ENCODE measurements at regions not wholly inside any gene's neighbourhood (a gene's known extent, or its start where the extent isn't known, plus 50 kb on each side); places are given as distances from the start of the nearest gene placed in this dataset.

DNA sequence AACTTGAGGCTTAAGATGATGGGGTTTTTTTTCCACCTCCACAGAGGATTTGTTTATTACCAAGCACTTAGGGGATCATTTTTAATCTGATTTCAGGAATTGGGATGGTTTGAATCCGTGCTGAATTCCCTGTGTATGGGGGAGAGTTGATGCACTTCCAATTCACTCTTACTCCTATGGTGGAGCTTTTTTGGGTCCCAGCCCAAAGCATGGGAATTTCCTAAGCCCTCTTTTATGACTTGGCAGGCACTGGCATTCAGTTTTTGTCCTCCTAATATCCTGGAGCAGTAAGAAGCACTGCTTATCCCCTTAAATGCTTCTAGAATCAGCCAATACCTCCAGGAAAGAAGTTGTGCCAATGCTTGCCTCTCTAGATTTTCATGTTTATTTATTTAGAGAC lies 78.7 kb downstream of the HYCC1 start:
- no peaks in the 10 kb centered on the region for H3K4me1 ChIP-seq (ENCODE audit: control insufficient read depth in 2 of 2, insufficient read depth in 2 of 2, low read length in 2 of 2)
- no peaks in the 10 kb centered on the region for H3K27me3 ChIP-seq (ENCODE audit: control insufficient read depth in 2 of 2, insufficient read depth in 2 of 2, low read length in 2 of 2)
- Mint-ChIP-seq H3K4me1 (no peaks in the 10 kb centered on the region), H3K9me3 (peaks cover 0 to 7% (median 3%) of the 10 kb centered on the region in 11 donors), H3K27ac (no peak overlapping the region), H3K36me3 (peaks cover 0 to 7% (median 0%) of the 10 kb centered on the region in 5 donors), H3K27me3 (peaks cover 0 to 12% (median 5%) of the 10 kb centered on the region in 5 donors), H3K4me3 (no peak overlapping the region)
- ATAC-seq (no peak), DNase-seq (no peak)
- no peaks in the 10 kb centered on the region for H3K36me3 ChIP-seq (ENCODE audit: control insufficient read depth in 2 of 3, insufficient read depth in 3 of 3, low read length in 3 of 3)
- no peaks in the 10 kb centered on the region for H3K9me3 ChIP-seq (ENCODE audit: control insufficient read depth in 2 of 3, low read length in 3 of 3)
- intact Hi-C loops (cut with micrococcal nuclease), result loop anchor here in 1 of 2 donors (10.0 kb wide), 1 partner anchor 120 kb away; no protein-coding TSS in a partner anchor
- ChIA-PET POLR2A (no interaction called here), CTCF (no interaction called here)
- no peak overlapping the region for H3K27ac ChIP-seq (ENCODE audit: low read depth, low read length)
- H3K4me3 ChIP-seq (ENCODE audit: low read length), result no peak overlapping the region

GRCh38 chr7:22934473-22935065 lies 79.4 kb downstream of the HYCC1 start:
- intact Hi-C loops (cut with micrococcal nuclease), result loop anchor here in 1 of 2 donors (5.0 to 10.0 kb wide), 2 partner anchors 82 to 120 kb away; no protein-coding TSS in a partner anchor
- Mint-ChIP-seq H3K36me3 (peaks cover 0 to 7% (median 0%) of the 10 kb centered on the region in 5 donors), H3K9me3 (peaks cover 0 to 8% (median 3%) of the 10 kb centered on the region in 11 donors), H3K4me1 (no peaks in the 10 kb centered on the region), H3K4me3 (no peak overlapping the region), H3K27me3 (peaks cover 0 to 12% (median 5%) of the 10 kb centered on the region in 5 donors), H3K27ac (no peak overlapping the region)
- H3K36me3 ChIP-seq (ENCODE audit: control insufficient read depth in 2 of 3, insufficient read depth in 3 of 3, low read length in 3 of 3), result no peaks in the 10 kb centered on the region
- ATAC-seq (no peak), DNase-seq (no peak)
- no peaks in the 10 kb centered on the region for H3K27me3 ChIP-seq (ENCODE audit: control insufficient read depth in 2 of 2, insufficient read depth in 2 of 2, low read length in 2 of 2)
- H3K9me3 ChIP-seq (ENCODE audit: control insufficient read depth in 2 of 3, low read length in 3 of 3), result no peaks in the 10 kb centered on the region
- ChIA-PET POLR2A (no interaction called here), CTCF (no interaction called here)
- no peaks in the 10 kb centered on the region for H3K4me1 ChIP-seq (ENCODE audit: control insufficient read depth in 2 of 2, insufficient read depth in 2 of 2, low read length in 2 of 2)
- no peak overlapping the region for H3K4me3 ChIP-seq (ENCODE audit: low read length)
- no peak overlapping the region for H3K27ac ChIP-seq (ENCODE audit: low read depth, low read length)

GRCh38 chr7:22934023-22934422 lies 79.9 kb downstream of the HYCC1 start:
- no peak overlapping the region for H3K27ac Mint-ChIP-seq
- H3K36me3 ChIP-seq (ENCODE audit: control insufficient read depth in 2 of 3, insufficient read depth in 3 of 3, low read length in 3 of 3), result no peaks in the 10 kb centered on the region
- H3K4me1 ChIP-seq (ENCODE audit: control insufficient read depth in 2 of 2, insufficient read depth in 2 of 2, low read length in 2 of 2), result no peaks in the 10 kb centered on the region
- intact Hi-C loops (cut with micrococcal nuclease), result loop anchor here in 1 of 2 donors (5.0 to 10.0 kb wide), 2 partner anchors 82 to 121 kb away; no protein-coding TSS in a partner anchor
- H3K36me3 Mint-ChIP-seq, result peaks cover 0 to 7% (median 0%) of the 10 kb centered on the region in 5 donors
- H3K27me3 Mint-ChIP-seq, result peaks cover 0 to 12% (median 5%) of the 10 kb centered on the region in 5 donors
- no peaks in the 10 kb centered on the region for H3K27me3 ChIP-seq (ENCODE audit: control insufficient read depth in 2 of 2, insufficient read depth in 2 of 2, low read length in 2 of 2)
- no peak for ATAC-seq
- no peak overlapping the region for H3K4me3 ChIP-seq (ENCODE audit: low read length)
- ChIA-PET POLR2A (no interaction called here), CTCF (no interaction called here)
- H3K9me3 Mint-ChIP-seq, result peaks cover 0 to 8% (median 3%) of the 10 kb centered on the region in 11 donors
- H3K9me3 ChIP-seq (ENCODE audit: control insufficient read depth in 2 of 3, low read length in 3 of 3), result no peaks in the 10 kb centered on the region
- no peak overlapping the region for H3K4me3 Mint-ChIP-seq
- H3K4me1 Mint-ChIP-seq, result no peaks in the 10 kb centered on the region
- no peak for DNase-seq
- no peak overlapping the region for H3K27ac ChIP-seq (ENCODE audit: low read depth, low read length)

- Mint-ChIP-seq H3K9me3 (peaks cover 0 to 8% (median 4%) of the 10 kb centered on the region in 11 donors), H3K36me3 (peaks cover 0 to 5% (median 0%) of the 10 kb centered on the region in 5 donors), H3K4me1 (no peaks in the 10 kb centered on the region), H3K27ac (no peak overlapping the region), H3K27me3 (peaks cover 0 to 12% (median 5%) of the 10 kb centered on the region in 5 donors), H3K4me3 (no peak overlapping the region)
- ChIA-PET POLR2A (no interaction called here), CTCF (no interaction called here)
- ATAC-seq, result no peak
- Histone ChIP-seq H3K4me3 (ENCODE audit: low read length) (no peak overlapping the region), H3K27me3 (ENCODE audit: control insufficient read depth in 2 of 2, insufficient read depth in 2 of 2, low read length in 2 of 2) (no peaks in the 10 kb centered on the region), H3K36me3 (ENCODE audit: control insufficient read depth in 2 of 3, insufficient read depth in 3 of 3, low read length in 3 of 3) (no peaks in the 10 kb centered on the region), H3K4me1 (ENCODE audit: control insufficient read depth in 2 of 2, insufficient read depth in 2 of 2, low read length in 2 of 2) (no peaks in the 10 kb centered on the region), H3K9me3 (ENCODE audit: control insufficient read depth in 2 of 3, low read length in 3 of 3) (no peaks in the 10 kb centered on the region), H3K27ac (ENCODE audit: low read depth, low read length) (no peak overlapping the region)
- intact Hi-C loops (cut with micrococcal nuclease), result loop anchor here in 1 of 2 donors (5.0 to 10.0 kb wide), 2 partner anchors 81 to 122 kb away; no protein-coding TSS in a partner anchor
- DNase-seq, result no peak
These were observed 81.0 kb downstream of the HYCC1 start for GRCh38 chr7:22932896-22933295.

- ChIA-PET POLR2A (no interaction called here), CTCF (no interaction called here)
- intact Hi-C loops (cut with micrococcal nuclease), result loop anchor here in 1 of 2 donors (5.0 to 10.0 kb wide), 2 partner anchors 79 to 124 kb away; no protein-coding TSS in a partner anchor
- no peaks in the 10 kb centered on the region for H3K36me3 ChIP-seq (ENCODE audit: control insufficient read depth in 2 of 3, insufficient read depth in 3 of 3, low read length in 3 of 3)
- H3K9me3 ChIP-seq (ENCODE audit: control insufficient read depth in 2 of 3, low read length in 3 of 3), result no peaks in the 10 kb centered on the region
- Mint-ChIP-seq H3K36me3 (peaks cover 0 to 5% (median 0%) of the 10 kb centered on the region in 5 donors), H3K4me1 (no peaks in the 10 kb centered on the region), H3K9me3 (peaks cover 0 to 8% (median 5%) of the 10 kb centered on the region in 11 donors), H3K4me3 (no peak overlapping the region), H3K27me3 (peaks cover 0 to 14% (median 5%) of the 10 kb centered on the region in 5 donors), H3K27ac (no peak overlapping the region)
- H3K4me3 ChIP-seq (ENCODE audit: low read length), result no peak overlapping the region
- H3K27ac ChIP-seq (ENCODE audit: low read depth, low read length), result no peak overlapping the region
- DNase-seq, result no peak
- no peaks in the 10 kb centered on the region for H3K27me3 ChIP-seq (ENCODE audit: control insufficient read depth in 2 of 2, insufficient read depth in 2 of 2, low read length in 2 of 2)
- H3K4me1 ChIP-seq (ENCODE audit: control insufficient read depth in 2 of 2, insufficient read depth in 2 of 2, low read length in 2 of 2), result no peaks in the 10 kb centered on the region
- no peak for ATAC-seq
These were observed 82.9 kb downstream of the HYCC1 start for GRCh38 chr7:22931011-22931410.

- Histone ChIP-seq H3K4me1 (ENCODE audit: control insufficient read depth in 2 of 2, insufficient read depth in 2 of 2, low read length in 2 of 2) (no peaks in the 10 kb centered on the region), H3K9me3 (ENCODE audit: control insufficient read depth in 2 of 3, low read length in 3 of 3) (no peaks in the 10 kb centered on the region), H3K4me3 (ENCODE audit: low read length) (no peak overlapping the region), H3K36me3 (ENCODE audit: control insufficient read depth in 2 of 3, insufficient read depth in 3 of 3, low read length in 3 of 3) (no peaks in the 10 kb centered on the region), H3K27ac (ENCODE audit: low read depth, low read length) (no peak overlapping the region), H3K27me3 (ENCODE audit: control insufficient read depth in 2 of 2, insufficient read depth in 2 of 2, low read length in 2 of 2) (no peaks in the 10 kb centered on the region)
- Mint-ChIP-seq H3K36me3 (peaks cover 5 to 19% (median 11%) of the 10 kb centered on the region in 5 donors), H3K27ac (no peak overlapping the region), H3K9me3 (peaks cover 0 to 24% (median 5%) of the 10 kb centered on the region in 11 donors), H3K27me3 (peaks cover 0 to 15% (median 2%) of the 10 kb centered on the region in 5 donors), H3K4me3 (no peak overlapping the region), H3K4me1 (no peaks in the 10 kb centered on the region)
- intact Hi-C loops (cut with micrococcal nuclease), result no loop called here
- ATAC-seq (no peak), DNase-seq (no peak)
- CTCF ChIA-PET, result no interaction called here
- POLR2A ChIA-PET, result no interaction called here
These were observed 91.6 kb downstream of the HYCC1 start for GRCh38 chr7:22922307-22922706.
